ENCODE measurements at regions not wholly inside any gene's neighbourhood (a gene's known extent, or its start where the extent isn't known, plus 50 kb on each side); places are given as distances from the start of the nearest gene placed in this dataset.

GRCh38 chr2:6577960-6578359 lies 287.7 kb downstream of the CMPK2 start (continued):
- TF ChIP-seq POLR2AphosphoS5 (IDR thresholded peaks at IDR 0.05; ENCODE audit: low read depth, low read length) (no peak), JUND (IDR thresholded peaks at IDR 0.05) (no peak), SIN3A (IDR thresholded peaks at IDR 0.05; ENCODE audit: low read depth) (no peak)

- DNase-seq (ENCODE audit: low read depth, low spot score) = no peak
- Histone ChIP-seq H3K79me2 (ENCODE audit: insufficient read depth, low read length) (no peaks in the 10 kb centered on the region), H3K27me3 (ENCODE audit: insufficient read depth, low read length) (no peaks in the 10 kb centered on the region), H4K20me1 (ENCODE audit: insufficient read depth) (no peaks in the 10 kb centered on the region), H3K9me2 (ENCODE audit: insufficient read depth) (no peaks in the 10 kb centered on the region), H3K27ac (ENCODE audit: low read depth, low read length) (no peak overlapping the region), H3K4me1 (ENCODE audit: control insufficient read depth in 1 of 2, insufficient read depth in 2 of 2, low read length in 2 of 2) (no peaks in the 10 kb centered on the region), H3K9me3 (ENCODE audit: control insufficient read depth in 1 of 2, insufficient read depth in 1 of 2, low read depth in 1 of 2, low read length in 2 of 2) (no peaks in the 10 kb centered on the region; a peak in 1 of 4 replicates), H3K9ac (ENCODE audit: low read length) (no peak overlapping the region), H3K36me3 (ENCODE audit: control insufficient read depth in 1 of 2, insufficient read depth in 2 of 2, low read length in 2 of 2) (no peaks in the 10 kb centered on the region), H3K4me3 (replicated peaks in 1 of 2; ENCODE audit: low read depth in 1 of 2, low read length in 2 of 2) (no peak overlapping the region), H2AFZ (ENCODE audit: low read depth, low read length, poor library complexity, severe bottlenecking) (no peak overlapping the region), H3K4me2 (ENCODE audit: low read length) (no peak overlapping the region)
- TF ChIP-seq POLR2AphosphoS5 (IDR thresholded peaks at IDR 0.05; ENCODE audit: low read depth, low read length) = no peak
- no peak for TF ChIP-seq EZH2 (IDR thresholded peaks at IDR 0.05)
- TF ChIP-seq CEBPB (IDR thresholded peaks at IDR 0.05; ENCODE audit: low read depth) = no peak
- no peak for TF ChIP-seq CBX3 (IDR thresholded peaks at IDR 0.05; ENCODE audit: low read depth)
- no peak for TF ChIP-seq SP1 (IDR thresholded peaks at IDR 0.05; ENCODE audit: low read depth)
- TF ChIP-seq ATF3 (IDR thresholded peaks at IDR 0.05) = no peak
- no peak for TF ChIP-seq EZH2phosphoT487 (IDR thresholded peaks at IDR 0.05; ENCODE audit: borderline replicate concordance)
- no peak for TF ChIP-seq YY1 (IDR thresholded peaks at IDR 0.05; ENCODE audit: extremely low read depth, insufficient replicate concordance, low read depth, low read length)
- no peak for TF ChIP-seq SRF (IDR thresholded peaks at IDR 0.05; ENCODE audit: low read depth)
- TF ChIP-seq EGR1 (IDR thresholded peaks at IDR 0.05; ENCODE audit: low read depth) = no peak
- no peak for TF ChIP-seq REST (IDR thresholded peaks at IDR 0.05; ENCODE audit: low read depth)
- TF ChIP-seq ZNF274 (IDR thresholded peaks at IDR 0.05; ENCODE audit: low read depth, low read length) = no peak
- no peak for TF ChIP-seq JUND (IDR thresholded peaks at IDR 0.05)
- no peak for TF ChIP-seq POLR2A (IDR thresholded peaks at IDR 0.05; ENCODE audit: borderline replicate concordance, extremely low read depth, insufficient read depth, insufficient read length)
- ATAC-seq = no peak
- CTCF ChIA-PET = no interaction called here
- BruUV-seq (replicated peaks) = no TSS peak
- RAD21 ChIA-PET (ENCODE audit: low non-redundant PET in 1 of 2, low total read pairs in 2 of 2, uncharacterized antibody in 2 of 2, unreplicated experiment in 2 of 2) = no interaction called here
- POLR2A ChIA-PET = no interaction called here
- intact Hi-C loops (cut with micrococcal nuclease) = no loop called here
Measured at GRCh38 chr2:6578416-6578815, 287.3 kb downstream of the CMPK2 start.

Measured in HCT116 (cell line).